Stimulated activated CD4-positive, alpha-beta T cell treated with anti-CD3 and anti-CD28 coated beads, Interleukin-4, amount 100 ng/mL, for 24 hours (primary cell): ENCODE measurements at regions not wholly inside any gene's neighbourhood (a gene's known extent, or its start where the extent isn't known, plus 50 kb on each side); places are given as distances from the start of the nearest gene placed in this dataset.
A peak's percentile ranks its signal among the peaks of the same experiment; 100 is the strongest.
"Not testable (repeated sequence)": the region's sequence is repeated elsewhere in the genome, so short reads cannot be mapped to it uniquely, and the experiment has no call there.

Source experiments
- DNase-seq: peaks from one replicate; pipeline ENCODE4 v3.0.0-alpha.2; 2020

DNA sequence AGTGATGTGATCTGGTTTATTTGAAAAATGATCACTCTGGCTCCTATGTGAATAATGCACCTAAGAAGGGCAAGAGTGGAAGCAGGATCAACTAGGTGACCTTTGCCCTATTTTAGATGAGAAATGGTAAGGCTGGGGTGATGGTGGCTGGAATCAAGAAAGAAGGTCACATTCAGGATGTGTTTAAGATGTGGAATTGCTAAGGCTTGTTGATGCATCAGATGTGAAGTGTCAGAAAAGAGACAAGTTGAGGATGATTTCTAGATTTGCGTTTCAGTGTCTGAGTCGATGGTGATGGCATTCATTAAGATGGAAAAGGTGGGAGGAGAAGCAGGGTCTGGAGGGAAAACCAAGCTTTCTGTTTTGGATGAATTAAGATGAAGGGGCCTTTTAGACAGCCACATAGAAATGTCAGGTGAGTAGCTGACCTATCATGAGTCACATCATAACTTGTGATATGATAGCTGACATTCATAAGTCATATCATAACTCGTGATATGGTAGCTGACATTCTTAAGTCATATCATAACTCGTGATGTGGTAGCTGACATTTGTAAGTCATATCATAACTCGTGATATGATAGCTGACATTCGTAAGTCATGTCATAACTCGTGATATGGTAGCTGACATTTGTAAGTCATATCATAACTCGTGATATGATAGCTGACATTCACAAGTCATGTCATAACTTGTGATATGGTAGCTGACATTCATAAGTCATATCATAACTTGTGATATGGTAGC, 101.2 kb upstream of the SEC11C start:
- DNase-seq = no peak

DNA sequence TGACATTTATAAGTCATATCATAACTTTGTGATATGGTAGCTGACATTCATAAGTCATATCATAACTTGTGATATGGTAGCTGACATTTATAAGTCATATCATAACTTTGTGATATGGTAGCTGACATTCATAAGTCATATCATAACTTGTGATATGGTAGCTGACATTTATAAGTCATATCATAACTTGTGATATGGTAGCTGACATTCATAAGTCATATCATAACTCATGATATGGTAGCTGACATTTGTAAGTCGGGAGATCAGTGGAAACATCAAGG, 100.7 kb upstream of the SEC11C start:
- DNase-seq = not testable (repeated sequence)

DNA sequence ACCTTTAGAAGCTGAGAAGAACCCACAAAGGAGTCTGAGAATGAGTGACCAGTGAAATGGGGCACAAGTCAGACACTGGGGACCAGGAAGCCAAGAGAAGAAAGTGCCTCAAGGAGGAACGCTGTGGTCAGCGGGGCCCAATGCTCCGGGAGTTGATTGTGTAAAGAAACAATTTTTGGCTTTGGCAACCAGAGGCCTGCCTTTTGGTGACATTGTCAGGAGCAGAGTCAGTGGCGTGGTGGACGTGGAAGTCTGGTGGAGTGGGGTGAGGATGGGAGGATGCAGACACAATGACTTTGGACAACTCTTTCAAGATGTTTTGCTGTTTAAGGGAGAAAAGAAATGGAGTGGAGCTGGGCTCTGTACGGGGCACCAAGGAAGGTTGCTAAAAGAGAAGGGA, 100.2 kb upstream of the SEC11C start:
- no peak for DNase-seq

DNA sequence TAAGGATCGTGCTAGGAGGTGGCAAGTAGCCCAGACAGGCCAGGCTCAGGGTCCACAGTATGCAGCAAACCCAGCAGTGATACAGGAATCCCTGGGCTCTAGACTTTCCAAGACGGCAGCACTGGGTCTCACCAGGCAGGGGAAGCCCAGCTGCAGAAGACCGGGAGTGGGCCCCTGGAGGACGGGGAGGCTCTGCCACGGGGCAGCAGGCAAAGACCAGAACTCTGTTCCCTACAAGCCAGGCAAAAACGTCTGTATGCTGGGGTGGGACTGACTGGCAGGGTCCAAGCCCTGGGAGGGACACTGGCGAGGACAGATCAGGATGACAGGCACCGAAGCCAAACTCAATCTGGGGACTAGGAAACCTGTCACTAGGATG, 98.9 kb upstream of the SEC11C start:
- no peak for DNase-seq

DNA sequence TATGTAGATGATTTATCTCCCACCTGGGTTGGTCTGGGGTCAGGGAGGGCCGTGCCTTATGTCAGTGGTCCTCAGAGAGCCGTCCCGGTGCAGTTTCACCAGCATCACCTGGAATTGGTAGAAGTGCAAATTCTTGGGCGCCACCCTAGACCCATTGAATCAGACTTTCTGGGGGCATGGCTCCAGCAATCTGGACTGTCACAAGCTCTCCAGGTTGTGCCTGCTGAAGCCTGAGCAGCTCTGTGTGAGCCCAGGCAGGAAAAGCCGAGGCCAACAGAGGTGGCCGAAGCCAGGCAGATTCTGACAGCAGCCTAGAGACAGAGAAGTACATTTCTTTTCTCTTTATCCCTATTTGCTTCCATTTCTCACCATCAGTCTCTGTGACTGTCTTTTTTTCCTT, 98.4 kb upstream of the SEC11C start:
- no peak for DNase-seq

DNA sequence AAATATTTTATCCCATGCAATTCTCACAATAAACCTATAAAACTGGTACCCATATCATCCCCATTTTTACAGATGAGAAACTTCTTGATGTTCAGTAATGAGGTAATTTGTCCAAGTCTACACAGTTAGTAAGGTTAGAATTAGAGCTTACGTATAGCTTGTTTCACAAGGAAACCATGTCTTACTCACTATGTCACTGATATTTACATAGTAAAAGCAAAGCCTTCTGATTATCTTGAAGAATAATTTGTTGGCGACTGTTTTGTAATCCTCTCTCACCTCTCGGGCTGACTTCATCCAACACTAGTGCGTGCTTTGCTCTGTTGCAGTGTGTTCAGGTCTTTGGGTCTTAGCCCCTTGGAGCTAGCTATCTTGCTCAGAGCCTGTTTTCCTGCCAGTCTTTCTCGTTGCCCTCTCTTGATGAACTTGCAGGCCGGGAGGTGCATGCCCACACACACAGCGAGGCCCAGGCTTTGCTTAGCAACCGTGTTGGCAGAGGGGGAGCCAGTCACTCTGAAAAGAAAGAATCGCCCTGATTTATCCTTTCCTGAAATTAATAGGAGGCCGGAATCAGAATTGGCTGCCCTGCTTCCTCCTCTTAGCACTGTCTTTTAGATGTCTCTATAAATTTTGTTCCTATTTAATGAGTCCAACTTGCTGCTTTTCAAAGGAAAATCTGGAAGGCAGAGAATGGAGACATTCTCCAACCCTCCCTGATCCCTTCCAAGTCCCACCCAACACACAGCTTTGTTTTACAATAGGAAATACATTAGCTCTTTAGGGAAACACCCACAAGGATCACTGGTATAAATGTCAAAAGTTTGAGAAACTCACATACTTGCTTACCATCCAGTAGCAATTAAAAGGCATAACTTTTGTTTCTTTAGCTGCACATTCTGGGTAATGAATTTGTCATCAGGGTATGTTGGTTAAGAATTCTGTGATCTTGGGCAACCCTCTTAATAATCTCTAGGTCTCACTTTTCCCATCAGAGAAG, 97.6 kb upstream of the SEC11C start:
- no peak for DNase-seq

DNA sequence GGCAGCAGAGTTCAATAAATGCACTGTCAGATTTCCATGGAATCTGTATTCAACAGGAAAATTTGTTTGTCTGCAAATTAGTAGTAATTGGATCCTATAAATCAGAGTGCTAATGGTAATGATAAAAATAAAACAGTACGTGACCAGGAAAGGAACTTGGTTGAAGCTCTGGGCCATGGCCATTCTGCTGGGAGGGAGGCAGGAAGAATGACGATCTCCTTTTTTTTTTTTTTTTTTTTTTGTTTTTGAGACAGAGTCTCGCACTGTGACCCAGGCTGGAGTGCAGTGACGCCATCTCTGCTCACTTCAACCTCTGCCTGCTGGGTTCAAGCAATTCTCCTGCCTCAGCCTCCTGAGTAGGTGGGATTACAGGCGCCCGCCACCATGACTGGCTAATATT, 94.8 kb upstream of the SEC11C start:
- DNase-seq = no peak

DNA sequence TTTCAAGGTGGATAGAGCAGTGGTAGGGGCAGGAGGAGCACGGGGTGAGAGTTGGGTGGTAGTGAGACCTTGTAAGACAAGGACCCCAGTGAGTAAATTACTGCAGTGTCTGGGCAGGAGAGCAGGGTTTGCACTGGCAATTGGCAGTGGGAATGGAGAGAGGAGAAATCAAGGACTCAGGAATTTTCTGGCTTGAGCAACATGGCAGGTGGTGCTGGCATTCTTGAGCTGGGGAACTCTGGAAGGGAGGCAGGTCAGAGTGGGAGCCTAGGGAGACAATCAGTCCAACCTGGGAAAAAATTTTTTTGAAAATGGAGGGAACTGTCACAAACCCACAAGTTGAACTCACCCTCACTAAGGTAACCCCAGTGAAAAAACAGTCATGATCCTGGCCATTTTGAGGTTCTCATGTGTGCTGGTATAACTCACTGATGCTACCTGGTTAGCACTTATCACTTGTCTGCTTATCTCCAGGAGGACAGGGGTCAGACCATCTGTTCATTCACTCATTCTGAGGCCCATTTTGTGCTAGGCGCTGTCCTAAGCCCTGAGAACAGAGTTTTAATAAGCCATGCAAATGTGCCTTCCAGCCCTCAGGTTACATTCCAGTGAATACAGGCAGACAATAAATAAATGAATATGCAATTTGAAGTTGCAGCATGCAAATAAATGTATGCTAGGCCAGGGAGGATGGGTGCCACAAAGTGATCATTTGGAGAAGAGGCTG, 92.2 kb upstream of the SEC11C start:
- no peak for DNase-seq

DNA sequence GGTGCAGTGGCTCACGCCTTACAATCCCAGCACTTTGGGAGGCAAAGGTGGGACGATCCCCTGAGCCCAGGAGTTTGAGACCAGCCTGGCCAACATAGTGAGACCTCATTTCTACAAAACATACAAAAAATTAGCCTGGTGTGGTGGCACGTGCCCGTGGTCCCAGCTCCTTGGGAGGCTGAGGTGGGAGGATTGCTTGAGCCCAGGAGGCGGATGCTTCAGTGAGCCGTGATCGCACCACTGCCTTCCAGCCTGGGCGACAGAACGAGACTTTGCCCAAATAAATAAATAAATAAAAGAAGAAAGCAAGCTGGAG, 91.7 kb upstream of the SEC11C start:
- no peak for DNase-seq

DNA sequence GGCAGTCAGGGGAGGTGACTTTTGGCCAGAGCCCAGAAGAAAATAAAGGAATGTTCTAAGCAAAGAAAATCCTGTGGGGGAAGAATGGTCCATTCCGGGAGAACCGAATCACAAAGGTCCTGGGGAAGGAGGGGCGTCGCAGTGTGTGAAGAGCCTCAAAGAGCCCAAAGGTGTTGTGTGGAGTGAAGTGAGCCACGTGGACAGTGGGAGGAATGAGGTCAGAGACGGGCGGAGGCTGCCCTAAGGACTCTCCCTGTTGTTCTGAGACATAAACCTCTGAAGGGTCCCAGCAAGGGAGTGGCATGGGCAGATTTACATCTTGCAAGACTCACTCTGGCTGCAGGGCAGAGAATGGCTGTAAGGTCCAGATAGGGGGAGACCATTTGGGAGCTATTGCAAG, 91.3 kb upstream of the SEC11C start:
- no peak for DNase-seq

DNA sequence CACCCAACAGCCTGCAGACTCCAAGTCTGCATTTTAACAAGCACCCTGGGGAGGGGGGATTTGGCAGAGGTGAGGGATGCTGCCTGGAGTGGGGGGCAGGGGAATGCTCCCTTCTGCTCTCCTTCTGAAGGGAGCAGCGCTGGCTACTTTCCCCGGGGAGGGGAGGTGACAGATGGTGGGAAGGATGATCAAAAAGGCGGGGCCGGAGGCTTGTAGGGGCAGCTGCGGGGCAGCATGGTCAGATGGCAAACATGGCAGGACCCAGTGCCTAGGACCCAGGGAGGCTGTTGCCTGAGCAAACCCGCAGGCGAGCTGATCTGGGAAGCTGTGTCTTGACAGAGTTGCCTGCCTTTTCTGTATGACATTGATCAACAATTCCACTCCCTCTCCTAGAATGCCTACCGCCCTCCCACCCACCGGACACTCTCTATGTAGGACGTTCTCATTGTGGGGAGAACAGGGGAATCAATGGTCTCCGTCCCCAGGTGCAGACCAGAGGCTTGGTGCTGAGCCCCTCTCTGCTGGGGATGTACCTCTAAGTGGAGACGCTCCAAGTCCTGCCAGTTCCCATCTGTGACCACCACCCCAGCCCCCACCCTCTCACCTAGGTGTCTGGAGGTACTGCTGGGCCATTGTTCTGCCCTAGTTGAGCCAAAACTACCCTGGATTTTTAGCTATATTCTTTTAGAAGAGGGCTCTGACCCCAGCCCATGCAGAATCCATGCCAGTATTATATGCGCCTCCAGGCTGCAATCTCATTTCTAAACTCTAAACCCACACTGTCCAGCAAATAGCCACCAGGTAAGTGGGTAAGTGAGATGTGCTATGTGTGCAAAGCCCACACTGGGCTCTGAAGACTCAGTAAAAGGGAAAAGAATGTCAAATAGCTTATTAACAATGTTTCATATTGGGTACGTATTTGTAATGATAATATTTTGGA, 89.7 kb upstream of the SEC11C start:
- no peak for DNase-seq

DNA sequence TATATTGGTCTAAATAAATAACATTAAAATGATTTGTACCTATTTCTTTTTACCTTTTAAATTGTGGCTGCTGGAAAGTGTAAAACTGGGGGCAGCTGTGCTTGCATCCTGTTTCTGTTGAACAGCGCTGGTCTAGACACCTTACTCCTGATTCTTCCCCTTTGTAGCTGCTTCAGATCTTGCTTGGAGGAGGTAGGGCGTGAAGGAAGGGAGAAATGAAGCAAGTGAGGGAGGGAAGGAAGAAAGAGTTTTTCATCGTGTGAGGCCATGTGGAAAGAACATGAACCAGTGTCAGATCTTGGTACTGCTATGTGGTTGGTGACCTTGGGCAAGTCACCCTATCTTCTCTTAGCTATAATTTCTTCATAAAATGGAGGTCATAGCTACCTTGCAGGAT, 89.0 kb upstream of the SEC11C start:
- DNase-seq = no peak

DNA sequence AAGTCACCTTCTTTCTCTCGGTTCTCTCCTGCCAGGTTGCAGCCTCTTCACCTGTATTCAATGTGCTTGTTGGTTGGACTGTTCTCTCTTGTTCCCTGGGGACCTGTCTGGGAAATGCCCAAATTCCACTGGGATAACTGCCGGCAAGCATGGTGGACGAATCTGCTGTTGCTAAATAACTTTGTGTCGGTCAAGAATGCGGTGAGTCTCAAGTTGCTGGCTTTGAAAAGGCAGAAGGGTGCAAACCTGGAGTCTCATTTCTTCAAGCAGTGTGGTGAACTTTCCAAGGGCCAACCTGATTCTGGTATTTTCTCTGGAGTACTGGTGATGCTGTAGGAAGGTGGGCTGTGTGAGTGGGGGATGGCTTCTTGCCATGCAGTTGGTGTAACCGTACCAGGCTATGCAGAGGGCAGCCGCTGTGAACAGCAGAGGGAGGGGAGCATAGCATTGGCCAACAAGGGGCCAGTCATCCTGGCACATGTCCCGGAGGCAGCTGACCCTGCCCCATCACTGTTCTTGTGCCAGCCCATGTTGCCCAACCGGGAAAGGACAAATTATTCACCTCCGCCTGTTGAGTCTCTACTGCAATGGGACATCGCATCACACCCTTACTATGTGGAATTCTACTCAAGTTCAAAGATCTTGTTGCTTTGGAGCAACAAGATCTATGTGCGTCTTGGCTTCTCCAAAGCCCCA, 88.1 kb upstream of the SEC11C start:
- DNase-seq = no peak

DNA sequence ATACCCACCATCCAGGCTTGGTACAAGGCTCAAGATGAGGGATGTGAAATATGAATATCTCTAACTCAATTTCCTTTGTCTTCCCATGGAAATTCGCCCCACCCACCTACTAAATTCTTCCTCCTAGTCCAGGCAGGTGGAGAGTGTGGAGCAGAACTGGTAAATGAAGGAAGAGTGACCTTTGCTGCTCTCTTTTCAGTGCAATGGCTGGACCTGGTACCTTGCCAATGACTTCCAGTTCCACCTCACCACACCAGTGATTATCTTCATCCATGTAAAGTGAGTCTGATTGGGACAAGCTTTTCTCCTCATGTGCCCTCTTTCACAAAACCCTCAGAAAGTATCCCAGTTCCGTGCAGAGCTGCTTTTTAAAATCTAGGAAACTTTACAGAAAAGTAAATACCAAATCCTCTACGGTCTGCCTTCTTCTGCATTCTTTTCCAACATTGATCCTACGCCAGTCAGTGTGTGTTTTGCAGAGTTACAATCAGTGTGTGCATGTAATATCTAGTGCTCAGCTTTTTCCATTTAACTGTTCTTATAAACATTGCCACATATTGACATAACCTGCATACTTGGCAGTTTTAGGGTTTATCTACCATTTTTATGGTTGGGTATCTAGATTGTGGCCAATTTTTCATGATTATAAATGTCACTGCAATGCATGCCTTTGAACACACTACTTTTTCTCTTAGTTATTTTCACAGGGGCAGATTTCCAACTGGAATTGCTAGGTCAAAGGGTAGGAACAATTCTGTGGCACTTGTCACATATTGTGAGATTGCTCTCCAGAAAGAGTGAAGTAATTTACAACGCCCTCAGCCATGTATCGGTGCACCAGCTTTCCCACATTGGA, 86.5 kb upstream of the SEC11C start:
- no peak for DNase-seq

DNA sequence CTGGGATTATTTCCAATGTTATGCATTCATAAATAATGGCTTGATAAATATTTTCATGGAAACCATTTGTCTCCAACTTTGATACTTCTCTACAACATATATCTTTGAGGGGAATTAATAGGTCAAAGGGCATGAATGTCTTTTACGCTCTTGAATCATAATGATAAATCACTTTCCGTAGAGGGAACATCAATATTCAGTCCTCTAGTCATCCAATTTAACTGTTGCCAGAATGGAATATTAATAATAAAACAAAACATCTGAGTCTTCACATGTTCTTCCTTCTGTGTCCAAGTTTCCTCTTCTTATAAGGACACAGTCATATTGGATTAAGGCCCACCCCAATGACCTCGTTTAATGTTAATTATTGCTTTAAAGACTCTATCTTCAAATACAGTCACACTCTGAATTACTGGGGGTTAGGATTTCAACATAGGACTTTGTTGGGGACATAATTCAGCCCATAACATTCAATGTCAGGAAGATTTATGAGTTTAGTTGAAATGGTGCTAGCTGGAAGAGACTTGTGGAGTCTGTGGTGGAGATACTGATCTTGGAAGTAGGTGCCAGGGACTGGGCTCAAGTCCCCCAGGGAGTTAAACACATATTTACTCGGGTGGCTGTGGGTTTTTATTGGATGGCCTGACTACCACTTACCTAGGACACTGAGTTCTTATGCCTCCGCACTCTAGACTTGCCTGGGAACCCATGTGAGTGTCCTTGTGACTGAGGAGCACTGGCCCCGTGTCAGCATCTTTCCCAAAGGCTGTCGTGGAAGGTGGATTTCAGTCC, 85.0 kb upstream of the SEC11C start:
- no peak for DNase-seq

DNA sequence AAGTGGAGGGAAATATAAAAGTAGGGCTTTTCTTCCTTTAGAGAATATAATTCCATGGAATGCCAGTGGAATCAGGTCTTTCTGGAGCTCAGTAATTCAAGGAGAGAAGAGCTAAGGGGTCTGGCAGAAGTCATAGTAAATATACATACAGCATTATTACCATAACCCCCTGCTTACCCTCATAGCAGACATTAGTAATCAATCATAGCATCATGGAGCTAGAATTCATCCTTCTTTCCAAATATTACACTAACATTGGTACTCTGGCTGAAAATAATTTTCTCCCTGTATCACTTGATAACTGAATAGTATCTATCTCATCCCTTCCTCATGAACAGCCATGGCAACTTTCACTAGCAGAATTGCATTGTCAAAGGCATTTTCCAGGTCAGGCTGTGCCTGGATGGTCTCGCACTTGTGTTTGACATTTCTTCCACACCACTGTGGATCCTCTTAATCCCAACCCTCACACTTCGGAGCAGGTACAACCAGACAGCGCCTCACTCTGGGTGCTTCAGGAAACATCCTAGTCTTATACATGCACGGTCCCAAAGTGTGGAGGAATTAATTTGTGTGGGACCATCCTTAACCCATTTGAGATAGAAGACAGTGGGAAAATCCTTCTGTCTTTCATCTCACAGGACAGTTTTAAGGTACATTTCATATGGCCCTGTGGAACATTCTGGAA, 84.2 kb upstream of the SEC11C start:
- DNase-seq = no peak

DNA sequence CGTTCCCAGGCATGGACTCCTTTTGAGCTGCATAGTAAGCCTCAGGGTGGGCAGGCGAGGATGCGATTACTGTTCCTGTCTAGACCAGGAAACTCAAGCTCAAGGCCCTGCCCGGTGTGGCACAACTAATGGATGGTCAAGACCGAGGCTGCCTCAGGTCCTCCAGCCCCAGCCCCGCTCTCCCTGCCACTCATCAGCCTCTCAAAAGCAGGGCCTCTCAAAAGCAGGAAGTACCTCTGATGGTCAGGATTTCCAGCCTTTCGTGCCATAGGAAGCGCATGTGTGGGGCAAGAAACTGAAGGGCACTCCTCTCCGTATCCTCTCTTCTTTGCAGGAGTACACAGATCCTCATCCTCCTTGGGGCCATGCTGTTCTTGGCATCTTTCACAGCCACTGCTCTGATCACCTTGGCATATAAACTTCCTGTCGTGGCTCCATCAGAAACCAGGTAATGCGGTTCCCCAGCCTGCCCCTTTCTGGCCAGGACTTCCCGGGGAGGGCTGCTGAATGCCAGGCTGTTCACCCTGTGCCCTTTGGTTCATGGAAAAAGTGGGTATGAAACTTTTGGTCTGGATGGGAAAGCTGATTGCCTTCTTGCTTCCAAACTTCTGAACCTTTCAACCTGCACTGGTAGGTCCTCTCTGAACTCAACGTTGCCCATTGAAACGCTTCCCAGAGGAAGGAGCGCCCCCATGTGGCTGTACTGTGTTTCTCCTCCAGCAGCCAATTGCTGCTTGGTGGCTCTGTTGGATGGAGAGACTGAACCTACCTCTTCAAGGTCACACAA, 82.8 kb upstream of the SEC11C start:
- DNase-seq = peak; percentile 26

DNA sequence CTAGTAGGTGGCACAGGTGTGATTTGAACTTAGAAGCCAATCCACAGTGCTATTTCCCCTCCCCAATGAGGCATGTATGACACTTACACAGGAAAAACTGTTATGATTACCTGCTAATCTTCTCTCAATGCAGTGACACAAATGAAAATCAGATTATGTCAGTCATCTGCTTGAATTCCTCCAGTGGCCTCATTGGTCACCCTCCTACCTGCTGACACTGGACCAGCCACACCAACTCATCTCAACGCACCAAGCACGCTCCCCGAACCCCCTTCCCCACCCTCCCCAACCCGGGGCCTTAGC, 82.2 kb upstream of the SEC11C start:
- no peak for DNase-seq

DNA sequence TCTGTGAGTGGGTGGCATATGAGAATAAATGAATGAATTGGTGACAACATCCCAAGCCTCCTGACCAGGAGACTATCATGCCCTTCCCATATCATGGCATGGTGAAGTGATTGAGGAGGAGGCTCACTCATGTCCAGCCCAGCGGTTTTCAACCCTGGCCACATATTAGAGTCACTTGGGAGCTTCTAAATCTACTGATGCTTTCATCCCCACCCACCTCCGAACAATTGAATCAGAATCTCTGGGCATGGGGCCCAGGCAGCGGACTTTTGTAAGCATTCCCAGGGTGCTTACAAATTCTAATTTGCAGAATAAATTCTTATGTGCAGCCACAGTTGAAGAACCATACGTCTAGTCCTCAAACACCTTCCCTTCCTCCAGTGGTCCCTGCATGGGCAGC, 81.7 kb upstream of the SEC11C start:
- DNase-seq = no peak
